COR-L47 (cell line): ENCODE measurements at regions not wholly inside any gene's neighbourhood (a gene's known extent, or its start where the extent isn't known, plus 50 kb on each side); places are given as distances from the start of the nearest gene placed in this dataset.
A peak's percentile ranks its signal among the peaks of the same experiment; 100 is the strongest.
"Not testable (repeated sequence)": the region's sequence is repeated elsewhere in the genome, so short reads cannot be mapped to it uniquely, and the experiment has no call there.

Experiments
- DNase-seq: peaks from one replicate; lab custom pipeline; 2025; lab: John Stamatoyannopoulos, UW

- DNase-seq = no peak
Measured at GRCh38 chr7:69438584-69439412, 159.5 kb upstream of the AUTS2 start.

DNA sequence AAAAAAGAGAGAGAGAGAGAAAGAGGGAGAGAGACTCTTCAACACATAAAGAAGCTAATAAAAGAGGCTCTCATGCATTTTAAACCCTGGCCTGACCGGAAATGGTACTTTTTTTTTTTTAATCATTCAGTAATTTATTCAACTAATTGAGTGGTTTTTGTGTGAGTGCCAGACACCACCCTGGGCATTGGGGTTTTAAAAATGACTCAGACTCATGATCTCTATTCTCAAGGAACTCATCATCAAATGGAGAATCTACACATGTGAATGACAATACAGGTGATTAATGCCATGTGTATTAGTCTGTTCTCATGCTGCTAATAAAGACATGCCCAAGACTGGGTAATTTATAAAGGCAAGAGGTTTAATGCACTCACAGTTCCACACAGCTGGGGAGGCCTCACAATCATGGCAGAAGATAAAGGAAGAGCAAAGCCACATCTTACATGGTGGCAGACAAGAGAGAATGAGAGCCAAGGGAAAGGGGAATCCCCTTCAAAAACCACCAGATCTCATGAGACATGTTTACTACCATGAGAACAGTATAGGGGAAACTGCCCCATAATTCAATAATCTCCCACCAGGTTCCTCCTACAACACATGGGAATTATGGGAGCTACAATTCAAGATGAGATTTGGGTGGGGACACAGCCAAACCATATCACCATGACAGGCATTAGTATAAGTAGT lies 158.5 kb upstream of the AUTS2 start:
- no peak for DNase-seq

GRCh38 chr7:69440976-69441375 lies 157.3 kb upstream of the AUTS2 start:
- no peak for DNase-seq

DNA sequence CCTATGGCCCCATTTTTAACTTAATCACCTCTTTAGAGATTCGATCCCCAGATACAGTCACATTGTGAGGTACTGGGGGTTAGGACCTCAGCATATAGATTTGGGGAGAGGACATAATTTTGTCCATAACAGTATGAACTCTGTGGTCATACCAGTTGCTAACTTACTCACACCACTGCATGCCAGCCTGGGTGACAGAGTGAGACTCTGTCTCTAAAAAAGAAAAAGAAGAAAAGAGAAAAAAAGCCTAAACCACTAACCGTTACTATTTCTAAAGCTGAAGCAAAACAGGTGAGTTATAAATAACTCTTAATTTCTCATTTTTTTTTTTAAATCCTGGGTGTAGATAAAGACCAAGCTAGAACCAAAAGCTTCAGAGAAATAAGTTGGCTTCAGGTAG lies 155.1 kb upstream of the AUTS2 start:
- no peak for DNase-seq

- no peak for DNase-seq
Measured at GRCh38 chr7:69445541-69445940, 152.7 kb upstream of the AUTS2 start.

DNA sequence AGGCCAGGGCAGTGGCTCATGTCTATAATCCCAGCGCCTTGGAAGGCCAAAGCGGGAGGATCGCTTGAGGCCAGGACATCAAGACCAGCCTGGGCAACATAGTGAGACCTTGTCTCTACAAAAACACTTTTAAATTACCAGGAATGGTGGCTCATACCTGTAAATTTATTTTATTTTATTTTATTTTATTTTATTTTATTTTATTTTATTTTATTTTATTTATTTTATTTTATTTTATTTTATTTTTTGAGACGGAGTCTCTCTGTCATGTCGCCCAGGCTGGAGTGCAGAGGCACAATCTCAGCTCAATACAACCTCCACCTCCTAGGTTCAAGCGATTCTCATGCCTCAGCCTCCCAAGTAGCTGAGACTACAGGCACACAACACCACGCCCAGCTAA lies 152.1 kb upstream of the AUTS2 start:
- not testable (repeated sequence) for DNase-seq

GRCh38 chr7:69448071-69448470 lies 150.2 kb upstream of the AUTS2 start:
- no peak for DNase-seq

GRCh38 chr7:69450456-69450855 lies 147.8 kb upstream of the AUTS2 start:
- DNase-seq = no peak

DNA sequence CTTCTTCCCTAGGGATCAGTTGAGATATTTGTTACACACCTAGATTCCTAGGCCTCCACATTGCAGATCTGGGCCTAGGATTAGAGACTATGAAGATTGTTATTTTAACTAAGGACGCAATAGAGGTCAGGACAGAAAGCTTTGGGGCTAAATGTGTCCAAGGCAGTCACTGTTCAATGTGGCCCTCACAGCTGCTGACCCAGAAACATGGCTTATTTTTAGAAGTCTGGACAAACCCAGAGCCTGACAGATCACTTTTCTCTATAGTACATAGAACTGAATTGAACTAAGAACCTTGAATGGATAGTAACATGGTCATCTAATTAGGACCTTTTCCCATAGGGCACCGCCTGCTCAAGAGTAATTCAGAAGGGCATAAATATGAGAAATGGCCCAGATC lies 146.6 kb upstream of the AUTS2 start:
- no peak for DNase-seq

DNA sequence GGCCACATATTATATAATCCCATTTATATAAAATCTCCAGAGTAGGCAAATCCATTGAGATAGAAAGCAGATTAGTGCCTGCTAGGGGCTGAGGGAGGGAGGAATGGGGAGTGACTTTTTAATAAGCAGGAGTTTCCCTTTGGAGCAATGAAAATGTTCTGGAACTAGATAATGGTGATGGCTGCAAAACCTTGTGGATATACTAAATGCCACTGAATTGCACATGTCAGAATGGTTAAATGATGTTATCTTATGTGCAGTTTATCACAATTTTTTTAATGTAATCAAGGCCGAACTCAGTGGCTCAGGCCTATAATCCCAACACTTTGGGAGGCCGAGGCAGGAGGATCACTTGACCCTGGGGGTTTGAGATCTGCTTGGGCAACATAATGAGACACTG lies 145.5 kb upstream of the AUTS2 start:
- no peak for DNase-seq

DNA sequence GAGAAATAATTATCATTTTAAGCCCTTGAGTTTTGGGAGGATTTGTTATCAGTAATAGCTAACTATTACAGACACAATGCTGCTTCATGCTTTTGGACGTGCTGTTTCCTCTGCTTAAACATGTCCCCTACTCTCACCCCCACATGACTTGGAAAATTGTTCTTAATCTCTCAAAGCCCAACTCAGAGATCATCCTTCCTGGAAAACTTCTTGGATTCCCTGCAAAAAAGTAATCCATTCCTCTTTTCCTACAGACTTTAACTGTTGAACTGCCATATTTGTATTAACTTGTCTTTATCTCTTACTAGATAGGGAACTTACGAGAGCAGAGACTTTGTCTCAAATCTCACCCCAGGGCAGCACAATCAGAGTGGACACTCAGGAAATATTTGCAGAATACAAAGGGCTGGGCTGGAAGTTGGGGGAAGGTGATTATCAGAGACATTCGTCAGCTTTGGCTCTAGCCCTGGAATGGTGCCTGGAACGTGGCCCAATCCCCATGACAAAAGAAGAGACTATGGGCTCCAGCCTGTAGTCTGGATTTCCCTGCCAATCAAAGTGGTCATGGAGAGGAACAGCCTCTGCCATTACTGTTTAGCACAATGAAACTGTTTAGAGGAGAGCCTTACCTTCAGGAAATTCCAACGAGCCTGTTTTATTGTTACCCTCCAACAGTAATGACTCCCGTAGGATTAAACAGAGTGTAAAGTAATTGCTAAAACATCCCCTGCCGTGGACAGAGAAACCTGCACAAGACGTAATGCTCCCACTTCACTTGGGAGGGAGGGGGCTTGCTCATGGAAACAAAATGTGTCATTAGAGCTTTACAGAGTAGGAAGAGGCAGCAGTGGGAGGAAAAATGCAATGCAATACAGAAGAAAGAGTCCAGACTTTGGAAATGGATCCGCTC lies 140.4 kb upstream of the AUTS2 start:
- DNase-seq = peak; percentile 80

DNA sequence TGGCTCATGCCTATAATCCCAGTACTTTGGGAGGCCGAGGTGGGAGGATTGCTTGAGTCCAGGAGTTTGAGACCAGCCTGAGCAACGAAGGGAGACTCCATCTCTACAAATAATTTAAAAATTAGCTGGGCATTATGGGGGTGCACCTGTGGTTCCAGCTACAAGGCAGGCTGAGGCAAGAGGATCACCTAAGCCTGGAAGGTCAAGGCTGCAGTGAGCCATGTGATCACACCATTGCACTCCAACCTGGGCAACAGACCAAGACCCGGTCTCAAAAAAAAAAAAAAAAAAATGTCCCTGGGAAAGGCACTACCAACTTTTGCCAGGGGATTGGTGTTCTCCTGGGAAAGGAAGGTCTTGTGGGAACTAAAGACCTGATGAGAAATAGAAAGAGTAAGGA lies 134.2 kb upstream of the AUTS2 start:
- DNase-seq = no peak

GRCh38 chr7:69465262-69465661 lies 133.0 kb upstream of the AUTS2 start:
- no peak for DNase-seq

GRCh38 chr7:69467826-69468225 lies 130.4 kb upstream of the AUTS2 start:
- no peak for DNase-seq

GRCh38 chr7:69476416-69476815 lies 121.9 kb upstream of the AUTS2 start:
- DNase-seq = no peak

- no peak for DNase-seq
Measured at GRCh38 chr7:69482676-69483075, 115.6 kb upstream of the AUTS2 start.

DNA sequence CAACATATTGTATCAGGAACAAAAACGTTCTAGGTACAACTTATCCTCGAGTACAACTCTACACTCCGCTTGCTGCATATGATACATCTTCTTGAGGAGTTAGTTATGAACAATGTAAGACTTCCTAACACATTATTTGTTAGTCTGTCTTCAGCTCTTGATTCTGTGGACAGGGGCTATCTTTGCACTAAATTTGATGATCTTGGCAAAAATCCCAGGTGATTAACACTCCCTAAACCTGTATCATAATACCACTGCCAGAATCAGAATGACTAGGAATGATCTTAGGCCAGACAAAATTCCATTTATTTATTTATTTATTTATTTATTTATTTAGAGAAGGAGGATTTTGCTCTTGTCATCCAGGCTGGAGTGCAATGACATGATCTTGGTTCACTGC lies 108.7 kb upstream of the AUTS2 start:
- no peak for DNase-seq

- no peak for DNase-seq
Measured at GRCh38 chr7:69498671-69499070, 99.6 kb upstream of the AUTS2 start.

DNA sequence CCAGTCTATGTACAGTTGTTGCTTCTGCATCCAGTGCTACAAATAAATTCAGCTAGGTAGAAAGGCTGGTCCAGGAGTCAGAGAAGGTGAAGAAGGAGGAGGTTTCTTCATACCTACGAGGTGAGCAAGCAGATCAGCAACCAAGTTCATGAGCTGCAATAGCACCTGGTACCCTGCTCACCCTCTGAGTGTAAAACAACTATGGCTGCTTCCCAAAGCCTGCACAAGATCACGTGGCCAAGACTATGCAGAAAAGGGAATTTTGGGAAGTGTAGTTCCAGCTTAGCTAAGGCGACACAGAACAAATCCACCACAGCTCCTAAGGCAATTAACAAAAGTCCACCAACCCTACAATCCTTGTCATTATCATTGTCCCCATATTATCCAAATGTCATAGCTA lies 95.9 kb upstream of the AUTS2 start:
- DNase-seq = no peak

DNA sequence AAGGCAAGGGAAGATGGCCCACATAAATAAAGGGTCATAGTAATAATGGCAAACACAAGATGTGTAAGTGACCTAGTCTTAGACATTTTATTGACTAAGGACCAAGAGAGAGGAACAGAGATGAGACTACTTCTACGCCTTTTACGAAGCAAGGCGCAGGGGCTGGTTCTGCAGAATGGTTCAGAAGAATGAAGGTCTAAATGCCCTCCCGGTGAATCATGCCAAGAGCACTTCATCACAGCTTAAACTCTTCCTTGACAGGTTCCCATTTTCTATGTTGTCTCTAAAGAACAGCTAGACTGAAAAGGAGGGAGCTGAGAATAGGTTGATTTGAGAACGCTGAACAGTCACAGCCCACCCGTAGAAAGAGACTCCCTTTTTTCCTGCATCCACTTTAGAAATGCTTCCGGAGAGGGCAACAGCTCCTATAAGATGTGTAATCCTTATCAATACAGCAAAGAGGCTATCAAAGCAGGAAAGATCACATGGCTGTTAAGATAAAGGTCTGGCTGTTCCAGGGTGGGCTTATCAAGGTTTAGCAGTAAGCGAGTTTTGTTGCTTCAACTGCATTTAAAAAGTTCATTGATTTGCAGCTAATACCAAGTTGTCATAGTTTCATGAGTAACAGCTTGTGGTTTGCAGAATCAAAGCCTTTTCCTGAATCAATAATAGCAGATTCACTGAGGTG lies 93.4 kb upstream of the AUTS2 start:
- no peak for DNase-seq

DNA sequence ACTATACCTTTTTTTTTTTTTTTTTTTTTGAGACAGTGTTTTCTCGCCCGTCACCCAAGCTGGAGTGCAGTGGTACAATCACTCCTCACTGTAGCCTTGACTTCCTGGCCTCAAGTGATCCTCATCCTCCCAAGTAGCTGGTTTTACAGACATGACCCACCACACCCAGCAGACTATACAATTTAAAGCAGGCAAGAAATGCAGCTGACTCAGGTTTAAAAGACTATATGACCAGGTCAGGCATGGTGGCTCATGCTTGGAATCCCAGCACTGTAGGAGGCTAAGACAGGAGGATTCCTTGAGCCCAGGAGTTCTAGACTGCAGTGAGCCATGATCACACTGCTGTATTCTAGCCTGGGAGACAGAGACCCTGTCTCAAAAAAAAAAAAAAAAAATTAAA lies 89.5 kb upstream of the AUTS2 start:
- DNase-seq = no peak

- no peak for DNase-seq
Measured at GRCh38 chr7:69510114-69510513, 88.2 kb upstream of the AUTS2 start.
